ENCODE measurements at regions not wholly inside any gene's neighbourhood (a gene's known extent, or its start where the extent isn't known, plus 50 kb on each side); places are given as distances from the start of the nearest gene placed in this dataset.

DNA sequence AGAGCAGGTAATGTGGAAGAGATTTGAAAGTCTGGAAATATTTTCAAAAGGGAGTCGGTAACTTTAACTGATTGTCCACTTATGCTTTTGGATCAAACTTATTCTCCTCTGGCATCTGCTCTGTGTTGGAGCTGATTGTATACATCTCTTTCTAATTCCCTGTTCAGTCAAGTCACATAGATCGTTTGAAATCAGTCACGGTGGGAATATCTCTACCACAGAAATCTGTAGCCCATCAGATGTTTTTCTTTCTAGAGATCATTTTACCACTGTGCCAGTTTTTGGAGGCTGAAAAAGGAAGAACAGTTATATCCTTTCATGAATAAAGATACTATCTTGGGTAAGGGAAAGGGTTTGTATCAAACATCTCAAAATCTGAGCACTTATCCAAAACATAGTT is 1853.3 kb downstream of the EFNA5 start:
- BruUV-seq (replicated peaks) = no TSS peak
- Histone ChIP-seq H2BK5ac (ENCODE audit: low read depth, low read length, poor library complexity, severe bottlenecking) (no peak overlapping the region), H3K18ac (ENCODE audit: low read depth, low read length) (no peak overlapping the region), H4K5ac (ENCODE audit: low read depth, low read length) (no peak overlapping the region), H4K20me1 (ENCODE audit: insufficient read depth, low read length) (no peaks in the 10 kb centered on the region), H3K4me3 (ENCODE audit: insufficient read depth, low read depth, low read length) (no peak overlapping the region), H3K23ac (ENCODE audit: low read depth, low read length) (no peak overlapping the region), H4K91ac (ENCODE audit: insufficient read depth, low read depth, low read length) (no peak overlapping the region), H3K36me3 (ENCODE audit: control insufficient read depth, insufficient read depth, low read length) (no peaks in the 10 kb centered on the region), H3K4me2 (ENCODE audit: low read depth, low read length) (no peak overlapping the region), H3K56ac (ENCODE audit: extremely low read depth, insufficient read depth, low read length) (no peak overlapping the region), H2BK20ac (ENCODE audit: low read depth, low read length) (no peak overlapping the region), H3K27ac (ENCODE audit: insufficient read depth, low read length) (no peak overlapping the region), H3K4ac (ENCODE audit: low read depth, low read length) (no peak overlapping the region), H2BK120ac (ENCODE audit: low read depth, low read length) (no peak overlapping the region), H3K4me1 (ENCODE audit: control insufficient read depth, insufficient read depth, low read length) (no peaks in the 10 kb centered on the region), H3K79me1 (ENCODE audit: low read depth in 1 of 2, low read length in 2 of 2) (no peaks in the 10 kb centered on the region), H2AK9ac (replicated peaks; ENCODE audit: low read depth, low read length, poor library complexity) (no peak overlapping the region), H2AFZ (replicated peaks; ENCODE audit: low read length, poor library complexity) (no peak overlapping the region), H4K8ac (ENCODE audit: low read depth in 2 of 2, low read length in 2 of 2) (no peak overlapping the region), H2BK15ac (ENCODE audit: low read depth, low read length) (no peak overlapping the region), H3K14ac (replicated peaks; ENCODE audit: low read depth, low read length) (no peak overlapping the region), H3K27me3 (ENCODE audit: control insufficient read depth, insufficient read depth, low read length) (no peaks in the 10 kb centered on the region), H3K9me3 (ENCODE audit: control insufficient read depth, insufficient read depth, low read length) (no peaks in the 10 kb centered on the region), H3K9ac (ENCODE audit: low read depth, low read length) (no peak overlapping the region), H2AK5ac (ENCODE audit: low read depth, low read length) (no peak overlapping the region), H3K9me1 (ENCODE audit: insufficient read depth, low read length) (no peaks in the 10 kb centered on the region)
- no peak for DNase-seq
- WGBS, 2 experiments (ENCODE audit: extremely low coverage in 2 of 2, insufficient read length in 1 of 2) = no CpG with 5 or more reads among the region's 3 CpGs
- no peak for ATAC-seq (ENCODE audit: low read depth)
- intact Hi-C loops (cut with micrococcal nuclease) (no loop called here), dilution Hi-C loops (cut with HindIII; ENCODE audit: low sequenced_read_pairs, unreplicated experiment) (no loop called here), in situ Hi-C loops (cut with MboI; ENCODE audit: low sequenced_read_pairs) (no loop called here)
- TF ChIP-seq POLR2A (IDR thresholded peaks at IDR 0.05; ENCODE audit: low read depth, low read length) (no peak), MAZ (IDR thresholded peaks at IDR 0.05; ENCODE audit: borderline replicate concordance, low read depth, low read length) (no peak), BHLHE40 (IDR thresholded peaks at IDR 0.05; ENCODE audit: low read depth, low read length) (no peak), MXI1 (IDR thresholded peaks at IDR 0.05; ENCODE audit: borderline replicate concordance, low read depth, low read length) (no peak), RCOR1 (IDR thresholded peaks at IDR 0.05; ENCODE audit: insufficient replicate concordance, low read length) (no peak), MAFK (IDR thresholded peaks at IDR 0.05; ENCODE audit: low read depth, low read length) (no peak), RAD21 (IDR thresholded peaks at IDR 0.05; ENCODE audit: low read length) (no peak), FOS (IDR thresholded peaks at IDR 0.05; ENCODE audit: low read depth, low read length) (no peak), CHD1 (IDR thresholded peaks at IDR 0.05; ENCODE audit: low read depth, low read length) (no peak), NFE2L2 (IDR thresholded peaks at IDR 0.05; ENCODE audit: low read depth, low read length) (no peak), RFX5 (IDR thresholded peaks at IDR 0.05; ENCODE audit: low read depth, low read length) (no peak), CEBPB (IDR thresholded peaks at IDR 0.05; ENCODE audit: low read depth, low read length) (no peak)
- TF ChIP-seq, protein P1, sequence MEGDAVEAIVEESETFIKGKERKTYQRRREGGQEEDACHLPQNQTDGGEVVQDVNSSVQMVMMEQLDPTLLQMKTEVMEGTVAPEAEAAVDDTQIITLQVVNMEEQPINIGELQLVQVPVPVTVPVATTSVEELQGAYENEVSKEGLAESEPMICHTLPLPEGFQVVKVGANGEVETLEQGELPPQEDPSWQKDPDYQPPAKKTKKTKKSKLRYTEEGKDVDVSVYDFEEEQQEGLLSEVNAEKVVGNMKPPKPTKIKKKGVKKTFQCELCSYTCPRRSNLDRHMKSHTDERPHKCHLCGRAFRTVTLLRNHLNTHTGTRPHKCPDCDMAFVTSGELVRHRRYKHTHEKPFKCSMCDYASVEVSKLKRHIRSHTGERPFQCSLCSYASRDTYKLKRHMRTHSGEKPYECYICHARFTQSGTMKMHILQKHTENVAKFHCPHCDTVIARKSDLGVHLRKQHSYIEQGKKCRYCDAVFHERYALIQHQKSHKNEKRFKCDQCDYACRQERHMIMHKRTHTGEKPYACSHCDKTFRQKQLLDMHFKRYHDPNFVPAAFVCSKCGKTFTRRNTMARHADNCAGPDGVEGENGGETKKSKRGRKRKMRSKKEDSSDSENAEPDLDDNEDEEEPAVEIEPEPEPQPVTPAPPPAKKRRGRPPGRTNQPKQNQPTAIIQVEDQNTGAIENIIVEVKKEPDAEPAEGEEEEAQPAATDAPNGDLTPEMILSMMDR (conservative IDR thresholded peaks at IDR 0.05; ENCODE audit: low read depth, low read length) = no peak
- TF ChIP-seq, protein P2, sequence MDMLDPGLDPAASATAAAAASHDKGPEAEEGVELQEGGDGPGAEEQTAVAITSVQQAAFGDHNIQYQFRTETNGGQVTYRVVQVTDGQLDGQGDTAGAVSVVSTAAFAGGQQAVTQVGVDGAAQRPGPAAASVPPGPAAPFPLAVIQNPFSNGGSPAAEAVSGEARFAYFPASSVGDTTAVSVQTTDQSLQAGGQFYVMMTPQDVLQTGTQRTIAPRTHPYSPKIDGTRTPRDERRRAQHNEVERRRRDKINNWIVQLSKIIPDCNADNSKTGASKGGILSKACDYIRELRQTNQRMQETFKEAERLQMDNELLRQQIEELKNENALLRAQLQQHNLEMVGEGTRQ (IDR thresholded peaks at IDR 0.05; ENCODE audit: low read depth, low read length) = no peak
- TF ChIP-seq, protein P3, sequence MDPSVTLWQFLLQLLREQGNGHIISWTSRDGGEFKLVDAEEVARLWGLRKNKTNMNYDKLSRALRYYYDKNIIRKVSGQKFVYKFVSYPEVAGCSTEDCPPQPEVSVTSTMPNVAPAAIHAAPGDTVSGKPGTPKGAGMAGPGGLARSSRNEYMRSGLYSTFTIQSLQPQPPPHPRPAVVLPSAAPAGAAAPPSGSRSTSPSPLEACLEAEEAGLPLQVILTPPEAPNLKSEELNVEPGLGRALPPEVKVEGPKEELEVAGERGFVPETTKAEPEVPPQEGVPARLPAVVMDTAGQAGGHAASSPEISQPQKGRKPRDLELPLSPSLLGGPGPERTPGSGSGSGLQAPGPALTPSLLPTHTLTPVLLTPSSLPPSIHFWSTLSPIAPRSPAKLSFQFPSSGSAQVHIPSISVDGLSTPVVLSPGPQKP (IDR thresholded peaks at IDR 0.05; ENCODE audit: borderline replicate concordance, low read depth, low read length) = no peak
- ChIA-PET POLR2A (ENCODE audit: unreplicated experiment) (no interaction called here), CTCF (no interaction called here)

All from IMR-90 (cell line).